NCI-H2227 treated with DMSO at 0.1 percent for 48 hours (cell line): ENCODE measurements at regions not wholly inside any gene's neighbourhood (a gene's known extent, or its start where the extent isn't known, plus 50 kb on each side); places are given as distances from the start of the nearest gene placed in this dataset.
"Not testable (repeated sequence)": the region's sequence is repeated elsewhere in the genome, so short reads cannot be mapped to it uniquely, and the experiment has no call there.

Source experiments
- DNase-seq: peaks from one replicate; lab custom pipeline; 2025; lab: John Stamatoyannopoulos, UW

DNA sequence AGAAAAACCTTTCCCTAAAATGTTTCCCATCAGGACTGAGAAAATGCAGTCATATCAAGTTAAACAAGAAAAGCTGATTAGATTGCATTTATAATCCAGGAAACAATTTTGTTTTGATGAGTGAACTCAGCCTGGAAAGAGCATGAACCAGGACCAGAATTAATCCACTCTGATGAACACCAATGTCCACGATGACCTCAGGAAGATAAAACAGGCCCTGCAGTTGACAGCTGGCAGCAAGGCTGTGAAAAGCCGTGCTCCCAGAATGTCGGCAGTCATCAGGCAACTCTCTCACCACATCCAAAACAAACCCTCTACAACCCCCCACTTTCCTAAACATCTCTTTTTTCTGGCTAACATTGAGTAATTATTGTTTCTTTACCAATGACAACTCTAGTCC lies 74.0 kb upstream of the PROKR2 start:
- no peak for DNase-seq

DNA sequence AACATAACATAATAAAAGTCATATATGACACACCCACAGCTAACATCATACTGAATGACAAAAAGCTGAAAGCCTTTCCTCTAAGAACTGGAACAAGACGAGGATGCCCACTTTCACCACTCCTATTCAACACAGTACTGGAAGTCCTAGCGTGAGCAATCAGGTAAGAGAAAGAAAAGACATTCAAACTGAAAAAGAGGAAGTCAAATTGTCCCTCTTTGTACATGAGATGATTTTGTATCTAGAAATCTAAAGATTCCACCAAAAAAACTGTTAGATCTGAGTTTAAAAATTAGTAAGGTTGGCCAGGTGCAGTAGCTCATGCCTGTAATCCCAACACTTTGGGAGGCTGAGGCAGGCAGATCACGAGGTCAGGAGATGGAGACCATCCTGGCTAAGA lies 70.1 kb upstream of the PROKR2 start:
- DNase-seq: not testable (repeated sequence)

DNA sequence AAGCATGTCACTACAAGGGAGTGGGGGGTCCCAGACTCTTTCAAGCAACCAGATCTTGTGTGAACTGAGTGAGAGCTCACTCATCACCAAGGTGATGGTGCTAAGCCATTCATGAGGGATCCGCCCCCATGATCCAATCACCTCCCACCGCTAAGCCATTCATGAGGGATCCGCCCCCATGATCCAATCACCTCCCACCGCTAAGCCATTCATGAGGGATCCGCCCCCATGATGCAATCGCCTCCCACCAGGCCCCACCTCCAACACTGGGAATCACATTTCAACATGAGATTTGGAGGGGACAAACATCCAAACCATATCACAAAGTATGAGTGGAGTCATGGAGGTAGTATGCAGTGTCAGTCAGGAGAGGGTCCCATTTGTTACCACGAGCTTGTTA lies 64.8 kb upstream of the PROKR2 start:
- not testable (repeated sequence) for DNase-seq

DNA sequence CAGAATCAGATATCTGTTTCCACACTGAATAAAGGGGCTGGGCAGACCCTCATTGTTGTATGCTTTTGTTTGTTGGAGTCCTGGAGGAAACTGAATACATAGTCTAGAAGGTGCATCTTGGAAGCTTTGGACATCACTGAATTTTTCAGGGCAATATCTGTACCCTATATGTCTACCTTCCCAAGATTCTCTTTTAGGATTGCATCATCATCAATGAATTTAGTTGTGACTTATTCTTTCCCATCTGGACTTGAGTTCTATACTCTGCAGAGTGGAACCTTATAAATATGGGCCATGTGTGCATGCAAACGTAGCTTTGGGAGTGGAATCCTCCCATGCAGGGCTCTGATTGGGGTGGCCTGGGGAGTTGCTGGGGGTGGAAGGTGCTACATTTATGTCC lies 60.7 kb upstream of the PROKR2 start:
- DNase-seq: no peak

DNA sequence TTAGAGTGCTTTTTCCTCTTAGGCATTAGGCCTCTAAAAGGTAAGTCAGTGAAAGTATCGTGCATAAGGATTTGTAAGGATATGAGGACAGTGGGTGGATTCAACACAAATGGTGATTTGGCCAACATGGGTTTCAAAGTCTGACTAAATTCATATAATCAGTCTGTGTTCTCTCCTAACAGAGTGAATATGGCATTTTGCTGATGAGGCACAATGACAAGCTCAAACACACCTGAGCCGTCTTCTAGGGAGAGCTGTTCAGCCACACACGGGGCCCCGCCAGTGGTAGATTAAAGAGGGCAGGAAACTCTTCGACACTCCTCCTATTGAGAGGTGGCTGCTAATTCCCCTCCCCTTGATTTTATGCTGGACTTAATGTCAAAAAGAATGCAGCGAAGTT lies 59.5 kb upstream of the PROKR2 start:
- DNase-seq: no peak

DNA sequence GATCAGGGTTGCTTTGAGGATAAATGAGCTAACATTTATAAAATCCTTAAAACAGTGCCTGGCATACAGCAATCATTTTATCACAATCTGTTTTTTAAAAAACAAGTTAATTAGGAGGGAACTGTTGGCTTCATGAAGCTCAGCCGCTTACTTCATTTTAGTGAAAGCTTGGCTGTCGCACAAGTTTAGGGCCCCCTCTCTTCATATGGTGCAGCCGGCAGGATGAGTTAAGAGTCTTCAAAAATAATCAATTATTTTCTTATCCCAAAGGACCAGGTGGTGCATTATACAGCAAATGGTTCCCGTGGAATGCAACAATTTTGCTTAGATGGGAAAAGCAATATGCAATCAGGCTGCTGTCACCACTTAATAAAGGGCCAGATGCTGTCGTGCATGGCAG lies 57.4 kb upstream of the PROKR2 start:
- DNase-seq: no peak

DNA sequence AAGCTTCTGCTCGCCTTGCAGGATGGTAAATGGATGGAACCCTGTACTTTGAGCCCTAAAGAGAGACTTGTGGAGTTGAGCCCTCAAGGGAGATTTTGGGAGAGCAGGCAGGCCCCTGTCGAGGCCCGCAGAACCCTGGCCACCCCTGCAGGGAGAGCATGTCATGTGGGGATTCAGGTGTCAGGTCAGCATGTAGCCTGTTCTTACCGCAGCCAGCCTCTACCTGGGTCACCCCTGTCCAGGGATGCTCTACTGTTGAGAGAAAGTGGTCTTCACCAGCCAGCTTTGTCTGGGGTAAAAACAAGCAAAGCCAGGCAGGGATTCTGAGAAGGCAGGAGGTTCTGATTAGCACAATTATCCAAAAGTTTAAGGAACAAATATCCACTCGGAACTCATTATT lies 55.6 kb upstream of the PROKR2 start:
- DNase-seq: no peak

DNA sequence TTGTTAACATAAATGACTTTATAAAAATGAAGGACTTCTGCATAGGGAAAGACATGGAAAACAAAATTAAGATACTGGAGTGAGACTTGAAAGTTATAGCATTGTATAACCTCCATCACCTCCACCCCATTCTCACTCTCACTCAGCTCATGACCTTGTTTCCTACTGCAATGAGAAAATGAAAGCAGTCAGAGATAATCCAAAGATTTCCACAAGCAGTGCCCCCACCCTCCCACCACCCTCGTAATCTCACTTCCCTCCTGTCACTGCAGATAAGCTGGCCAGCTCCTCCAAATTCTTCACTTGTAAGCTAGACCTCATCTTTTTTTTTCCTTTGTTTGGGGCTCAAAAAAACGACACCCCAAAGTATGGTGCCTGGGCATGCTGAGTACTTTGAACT lies 52.9 kb upstream of the PROKR2 start:
- no peak for DNase-seq
